ENCODE measurements at regions not wholly inside any gene's neighbourhood (a gene's known extent, or its start where the extent isn't known, plus 50 kb on each side); places are given as distances from the start of the nearest gene placed in this dataset.

DNA sequence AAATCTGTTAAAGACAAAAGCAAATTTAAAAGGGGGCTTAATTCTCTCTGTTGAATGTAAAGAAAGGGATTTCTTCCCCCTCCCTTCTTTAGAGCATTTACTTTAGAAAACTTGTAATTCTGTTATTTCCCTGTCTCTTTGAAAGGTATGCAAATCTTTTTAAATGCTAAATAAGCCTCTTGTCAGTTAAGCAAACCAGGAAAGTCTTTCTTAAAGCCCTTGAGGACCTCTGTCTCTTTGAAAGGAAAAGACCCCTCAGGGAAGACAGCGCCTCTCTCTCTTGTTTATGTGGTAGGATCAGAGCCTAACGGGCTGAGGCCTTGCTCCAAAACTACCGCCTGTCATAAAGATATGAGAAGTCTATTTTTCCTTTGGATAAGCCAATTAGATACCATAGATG, 139.9 kb upstream of the CDH7 start (continued):
- TF ChIP-seq NFYB (CRISPR knock-in tag; conservative IDR thresholded peaks at IDR 0.05; ENCODE audit: low read depth) (no peak), USF1 (CRISPR knock-in tag; IDR thresholded peaks at IDR 0.05) (no peak)

DNA sequence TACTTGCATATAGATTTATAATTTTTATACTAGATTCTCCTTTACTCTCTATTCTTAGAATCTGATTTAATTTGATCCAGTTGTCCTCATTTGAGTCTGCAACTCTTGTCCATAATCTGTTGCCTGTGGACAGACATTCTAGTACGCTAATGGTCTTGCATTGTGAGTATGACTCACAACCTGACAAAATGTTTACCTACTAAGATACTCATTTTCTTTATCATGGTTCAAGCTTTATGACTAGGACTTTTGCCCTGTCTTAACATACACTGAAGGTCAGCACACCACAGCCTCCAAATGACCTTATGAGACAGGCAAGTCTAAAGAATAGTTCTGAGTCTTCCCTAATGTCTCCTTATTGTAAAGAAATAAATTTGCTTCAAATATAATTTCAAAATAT, 142.3 kb upstream of the CDH7 start:
- peaks cover 2% of the 10 kb centered on the region for H3K36me3 Mint-ChIP-seq
- no peak overlapping the region for H3K4me3 Mint-ChIP-seq
- no peak for ATAC-seq
- ChIA-PET POLR2A (no interaction called here), CTCF (no interaction called here)
- no peak overlapping the region for H3K27ac Mint-ChIP-seq
- peaks cover 4% of the 10 kb centered on the region for H3K9me3 Mint-ChIP-seq
- TF ChIP-seq, protein P1, sequence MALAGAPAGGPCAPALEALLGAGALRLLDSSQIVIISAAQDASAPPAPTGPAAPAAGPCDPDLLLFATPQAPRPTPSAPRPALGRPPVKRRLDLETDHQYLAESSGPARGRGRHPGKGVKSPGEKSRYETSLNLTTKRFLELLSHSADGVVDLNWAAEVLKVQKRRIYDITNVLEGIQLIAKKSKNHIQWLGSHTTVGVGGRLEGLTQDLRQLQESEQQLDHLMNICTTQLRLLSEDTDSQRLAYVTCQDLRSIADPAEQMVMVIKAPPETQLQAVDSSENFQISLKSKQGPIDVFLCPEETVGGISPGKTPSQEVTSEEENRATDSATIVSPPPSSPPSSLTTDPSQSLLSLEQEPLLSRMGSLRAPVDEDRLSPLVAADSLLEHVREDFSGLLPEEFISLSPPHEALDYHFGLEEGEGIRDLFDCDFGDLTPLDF (CRISPR knock-in tag; IDR thresholded peaks at IDR 0.05): no peak
- TF ChIP-seq NFE2L1 (CRISPR knock-in tag; IDR thresholded peaks at IDR 0.05): no peak
- no peak for TF ChIP-seq SMAD3 (CRISPR knock-in tag; IDR thresholded peaks at IDR 0.05; ENCODE audit: borderline replicate concordance)
- TF ChIP-seq CTCF (IDR thresholded peaks at IDR 0.05): no peak
- no peak for TF ChIP-seq KAT7 (CRISPR knock-in tag; IDR thresholded peaks at IDR 0.05; ENCODE audit: borderline replicate concordance)
- TF ChIP-seq HMGA2 (CRISPR knock-in tag; IDR thresholded peaks at IDR 0.05): no peak
- no peak for TF ChIP-seq ZNF121 (CRISPR knock-in tag; IDR thresholded peaks at IDR 0.05)
- no peak for TF ChIP-seq ZNF512 (CRISPR knock-in tag; IDR thresholded peaks at IDR 0.05; ENCODE audit: borderline replicate concordance)
- TF ChIP-seq GABPB1 (CRISPR knock-in tag; IDR thresholded peaks at IDR 0.05): no peak
- no peak for TF ChIP-seq EMX1 (CRISPR knock-in tag; IDR thresholded peaks at IDR 0.05)
- TF ChIP-seq, protein P2, sequence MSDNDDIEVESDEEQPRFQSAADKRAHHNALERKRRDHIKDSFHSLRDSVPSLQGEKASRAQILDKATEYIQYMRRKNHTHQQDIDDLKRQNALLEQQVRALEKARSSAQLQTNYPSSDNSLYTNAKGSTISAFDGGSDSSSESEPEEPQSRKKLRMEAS (CRISPR knock-in tag; IDR thresholded peaks at IDR 0.05): no peak
- TF ChIP-seq, protein P3, sequence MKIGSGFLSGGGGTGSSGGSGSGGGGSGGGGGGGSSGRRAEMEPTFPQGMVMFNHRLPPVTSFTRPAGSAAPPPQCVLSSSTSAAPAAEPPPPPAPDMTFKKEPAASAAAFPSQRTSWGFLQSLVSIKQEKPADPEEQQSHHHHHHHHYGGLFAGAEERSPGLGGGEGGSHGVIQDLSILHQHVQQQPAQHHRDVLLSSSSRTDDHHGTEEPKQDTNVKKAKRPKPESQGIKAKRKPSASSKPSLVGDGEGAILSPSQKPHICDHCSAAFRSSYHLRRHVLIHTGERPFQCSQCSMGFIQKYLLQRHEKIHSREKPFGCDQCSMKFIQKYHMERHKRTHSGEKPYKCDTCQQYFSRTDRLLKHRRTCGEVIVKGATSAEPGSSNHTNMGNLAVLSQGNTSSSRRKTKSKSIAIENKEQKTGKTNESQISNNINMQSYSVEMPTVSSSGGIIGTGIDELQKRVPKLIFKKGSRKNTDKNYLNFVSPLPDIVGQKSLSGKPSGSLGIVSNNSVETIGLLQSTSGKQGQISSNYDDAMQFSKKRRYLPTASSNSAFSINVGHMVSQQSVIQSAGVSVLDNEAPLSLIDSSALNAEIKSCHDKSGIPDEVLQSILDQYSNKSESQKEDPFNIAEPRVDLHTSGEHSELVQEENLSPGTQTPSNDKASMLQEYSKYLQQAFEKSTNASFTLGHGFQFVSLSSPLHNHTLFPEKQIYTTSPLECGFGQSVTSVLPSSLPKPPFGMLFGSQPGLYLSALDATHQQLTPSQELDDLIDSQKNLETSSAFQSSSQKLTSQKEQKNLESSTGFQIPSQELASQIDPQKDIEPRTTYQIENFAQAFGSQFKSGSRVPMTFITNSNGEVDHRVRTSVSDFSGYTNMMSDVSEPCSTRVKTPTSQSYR (CRISPR knock-in tag; IDR thresholded peaks at IDR 0.05): no peak
- TF ChIP-seq, protein P4, sequence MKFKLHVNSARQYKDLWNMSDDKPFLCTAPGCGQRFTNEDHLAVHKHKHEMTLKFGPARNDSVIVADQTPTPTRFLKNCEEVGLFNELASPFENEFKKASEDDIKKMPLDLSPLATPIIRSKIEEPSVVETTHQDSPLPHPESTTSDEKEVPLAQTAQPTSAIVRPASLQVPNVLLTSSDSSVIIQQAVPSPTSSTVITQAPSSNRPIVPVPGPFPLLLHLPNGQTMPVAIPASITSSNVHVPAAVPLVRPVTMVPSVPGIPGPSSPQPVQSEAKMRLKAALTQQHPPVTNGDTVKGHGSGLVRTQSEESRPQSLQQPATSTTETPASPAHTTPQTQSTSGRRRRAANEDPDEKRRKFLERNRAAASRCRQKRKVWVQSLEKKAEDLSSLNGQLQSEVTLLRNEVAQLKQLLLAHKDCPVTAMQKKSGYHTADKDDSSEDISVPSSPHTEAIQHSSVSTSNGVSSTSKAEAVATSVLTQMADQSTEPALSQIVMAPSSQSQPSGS (CRISPR knock-in tag; IDR thresholded peaks at IDR 0.05; ENCODE audit: borderline replicate concordance, low read depth): no peak
- DNase-seq (ENCODE audit: low spot score): no peak
- H3K27me3 Mint-ChIP-seq (ENCODE audit: low read depth): peaks cover 78% of the 10 kb centered on the region
- H3K4me1 Mint-ChIP-seq: peaks cover 26% of the 10 kb centered on the region
